Loucy (cell line): ENCODE measurements at regions not wholly inside any gene's neighbourhood (a gene's known extent, or its start where the extent isn't known, plus 50 kb on each side); places are given as distances from the start of the nearest gene placed in this dataset.

ENCODE experiments used
- CTCF ChIP-seq: fragments of 200-600 bp; sonication (generic); conservative IDR thresholded peaks from 2 replicates; pipeline ENCODE4 v1.5.1; 2014; ENCODE audit warnings: mild to moderate bottlenecking, antibody characterized with exemption, low read length
- EZH2phosphoT487 ChIP-seq: fragments of 200-600 bp; IDR thresholded peaks from 2 replicates; pipeline ENCODE4 v1.6.1; 2018; ENCODE audit warnings: antibody characterized with exemption, mild to moderate bottlenecking, moderate library complexity, borderline replicate concordance

- TF ChIP-seq CTCF = no peak
- no peak for TF ChIP-seq EZH2phosphoT487
Observed at GRCh38 chr11:121762820-121763219, 310.1 kb upstream of the SORL1-AS1 start.
